ENCODE measurements at regions not wholly inside any gene's neighbourhood (a gene's known extent, or its start where the extent isn't known, plus 50 kb on each side); places are given as distances from the start of the nearest gene placed in this dataset.

GRCh38 chr14:55799508-55800095 is 219.6 kb downstream of the KTN1 start:
- no peak overlapping the region for H4K8ac ChIP-seq (ENCODE audit: low read depth, low read length)
- no peak overlapping the region for H3K14ac ChIP-seq (ENCODE audit: low read length)
- WGBS, 2 donors (ENCODE audit: extremely low coverage in 2 of 2, insufficient read length in 2 of 2, insufficient replicate concordance in 1 of 2) = no CpG with 5 or more reads among the region's 3 CpGs
- H2BK5ac ChIP-seq (ENCODE audit: low read length) = no peak overlapping the region
- no peaks in the 10 kb centered on the region for H3K79me1 ChIP-seq (ENCODE audit: low read depth, low read length)
- no peak for DNase-seq (ENCODE audit: low spot score)
- H3K36me3 ChIP-seq (replicated peaks in 1 of 2; ENCODE audit: control insufficient read depth in 2 of 2, insufficient read depth in 2 of 2, low read length in 2 of 2) = no peaks in the 10 kb centered on the region
- no peak overlapping the region for H2BK12ac ChIP-seq (ENCODE audit: low read length)
- no peak overlapping the region for H3K27ac ChIP-seq (replicated peaks; ENCODE audit: low read length)
- H3K4me1 ChIP-seq (ENCODE audit: control insufficient read depth in 2 of 2, insufficient read depth in 1 of 2, low read depth in 1 of 2, low read length in 2 of 2) = peaks cover 0 to 3% of the 10 kb centered on the region in 2 donors
- no peak overlapping the region for H3K4me2 ChIP-seq (ENCODE audit: insufficient read depth, low read length, poor library complexity, severe bottlenecking)
- no peak overlapping the region for H3K4ac ChIP-seq (ENCODE audit: low read length)
- no peak overlapping the region for H3K4me3 ChIP-seq (ENCODE audit: low read length in 2 of 2)
- no peak overlapping the region for H2BK15ac ChIP-seq (ENCODE audit: low read length)
- H3K18ac ChIP-seq (ENCODE audit: low read length) = no peak overlapping the region
- no peak overlapping the region for H2AFZ ChIP-seq (ENCODE audit: low read length)
- H4K91ac ChIP-seq (ENCODE audit: low read depth, low read length, poor library complexity) = no peak overlapping the region
- H3K9ac ChIP-seq (ENCODE audit: low read depth, low read length, poor library complexity) = no peak overlapping the region
- H3K9me3 ChIP-seq (replicated peaks in 1 of 2; ENCODE audit: control insufficient read depth in 2 of 2, insufficient read depth in 1 of 2, low read depth in 1 of 2, low read length in 2 of 2) = no peaks in the 10 kb centered on the region
- H2BK120ac ChIP-seq (ENCODE audit: low read depth, low read length) = no peak overlapping the region
- no peak overlapping the region for H3K23ac ChIP-seq (ENCODE audit: low read depth, low read length, poor library complexity)
- no peaks in the 10 kb centered on the region for H3K27me3 ChIP-seq (ENCODE audit: control insufficient read depth in 3 of 3, insufficient read depth in 3 of 3, low read depth in 1 of 3, low read length in 3 of 3)
- H2AK5ac ChIP-seq (ENCODE audit: low read depth, low read length) = no peak overlapping the region

DNA sequence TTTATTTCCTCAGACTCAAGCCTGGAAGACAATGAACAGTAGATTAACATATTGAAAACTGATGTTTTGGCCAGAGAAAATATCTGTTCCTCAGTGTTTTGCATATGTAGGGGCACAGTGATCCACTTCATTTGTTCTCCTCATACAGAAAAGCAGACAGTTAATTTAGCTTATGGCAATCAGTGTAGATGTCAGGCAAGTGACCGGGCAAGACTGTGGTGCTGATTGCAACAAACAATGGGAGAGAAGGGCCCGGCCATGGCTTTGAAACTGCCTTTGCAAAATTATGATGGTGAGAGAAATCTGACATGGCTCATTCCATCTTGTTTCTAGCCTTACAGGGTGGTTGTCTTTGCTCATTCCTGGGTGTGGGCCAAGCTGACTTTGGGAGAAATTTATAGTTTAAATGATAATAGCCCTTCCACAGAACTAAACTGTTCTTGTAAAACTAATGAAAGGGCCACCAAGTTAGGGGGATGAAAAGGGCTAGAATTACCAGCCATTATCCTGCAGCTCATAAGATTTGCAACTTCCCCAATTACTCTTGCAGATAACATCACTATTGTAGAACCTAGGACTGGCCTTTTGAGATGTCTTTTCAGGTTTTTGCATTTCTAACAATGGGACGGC is 220.3 kb downstream of the KTN1 start:
- no peak overlapping the region for H3K4ac ChIP-seq (ENCODE audit: low read length)
- H2BK5ac ChIP-seq (ENCODE audit: low read length) = no peak overlapping the region
- peaks cover 0 to 3% of the 10 kb centered on the region in 2 donors for H3K4me1 ChIP-seq (ENCODE audit: control insufficient read depth in 2 of 2, insufficient read depth in 1 of 2, low read depth in 1 of 2, low read length in 2 of 2)
- H3K4me3 ChIP-seq (ENCODE audit: low read length in 2 of 2) = no peak overlapping the region
- no peaks in the 10 kb centered on the region for H3K36me3 ChIP-seq (replicated peaks in 1 of 2; ENCODE audit: control insufficient read depth in 2 of 2, insufficient read depth in 2 of 2, low read length in 2 of 2)
- no peak for DNase-seq (ENCODE audit: low spot score)
- H3K4me2 ChIP-seq (ENCODE audit: insufficient read depth, low read length, poor library complexity, severe bottlenecking) = no peak overlapping the region
- no peaks in the 10 kb centered on the region for H3K27me3 ChIP-seq (ENCODE audit: control insufficient read depth in 3 of 3, insufficient read depth in 3 of 3, low read depth in 1 of 3, low read length in 3 of 3)
- H2BK12ac ChIP-seq (ENCODE audit: low read length) = no peak overlapping the region
- no peak overlapping the region for H3K27ac ChIP-seq (replicated peaks; ENCODE audit: low read length)
- no peak overlapping the region for H2BK120ac ChIP-seq (ENCODE audit: low read depth, low read length)
- no CpG with 5 or more reads among the region's 3 CpGs for WGBS, 2 donors (ENCODE audit: extremely low coverage in 2 of 2, insufficient read length in 2 of 2, insufficient replicate concordance in 1 of 2)
- no peak overlapping the region for H3K18ac ChIP-seq (ENCODE audit: low read length)
- H4K8ac ChIP-seq (ENCODE audit: low read depth, low read length) = no peak overlapping the region
- no peak overlapping the region for H4K91ac ChIP-seq (ENCODE audit: low read depth, low read length, poor library complexity)
- no peak overlapping the region for H2AFZ ChIP-seq (ENCODE audit: low read length)
- no peaks in the 10 kb centered on the region for H3K9me3 ChIP-seq (replicated peaks in 1 of 2; ENCODE audit: control insufficient read depth in 2 of 2, insufficient read depth in 1 of 2, low read depth in 1 of 2, low read length in 2 of 2)
- H3K23ac ChIP-seq (ENCODE audit: low read depth, low read length, poor library complexity) = no peak overlapping the region
- H3K79me1 ChIP-seq (ENCODE audit: low read depth, low read length) = no peaks in the 10 kb centered on the region
- H2AK5ac ChIP-seq (ENCODE audit: low read depth, low read length) = no peak overlapping the region
- no peak overlapping the region for H3K14ac ChIP-seq (ENCODE audit: low read length)
- no peak overlapping the region for H2BK15ac ChIP-seq (ENCODE audit: low read length)
- H3K9ac ChIP-seq (ENCODE audit: low read depth, low read length, poor library complexity) = no peak overlapping the region

DNA sequence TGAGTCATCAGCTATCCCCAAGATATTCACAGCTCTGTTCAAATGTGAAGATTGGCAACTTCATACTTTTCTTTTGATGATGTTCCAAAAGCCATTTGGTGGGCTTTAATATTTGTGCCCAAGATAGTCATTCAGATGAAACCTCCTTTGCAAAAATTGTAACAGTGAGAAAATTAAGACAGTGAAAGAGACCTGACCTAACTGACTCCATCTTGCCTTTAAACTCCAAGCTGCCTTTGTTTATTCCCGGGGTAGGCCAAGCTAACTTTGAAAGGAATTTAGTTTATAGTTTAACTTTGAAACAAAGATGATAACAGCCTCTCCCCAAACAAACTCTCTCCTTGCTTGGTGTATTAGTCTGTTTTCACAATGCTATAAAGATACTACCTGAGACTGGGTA is 221.1 kb downstream of the KTN1 start:
- no peak overlapping the region for H2AK5ac ChIP-seq (ENCODE audit: low read depth, low read length)
- H3K36me3 ChIP-seq (replicated peaks in 1 of 2; ENCODE audit: control insufficient read depth in 2 of 2, insufficient read depth in 2 of 2, low read length in 2 of 2) = no peaks in the 10 kb centered on the region
- no peaks in the 10 kb centered on the region for H3K9me3 ChIP-seq (replicated peaks in 1 of 2; ENCODE audit: control insufficient read depth in 2 of 2, insufficient read depth in 1 of 2, low read depth in 1 of 2, low read length in 2 of 2)
- H4K91ac ChIP-seq (ENCODE audit: low read depth, low read length, poor library complexity) = no peak overlapping the region
- H2BK12ac ChIP-seq (ENCODE audit: low read length) = no peak overlapping the region
- H3K4me1 ChIP-seq (ENCODE audit: control insufficient read depth in 2 of 2, insufficient read depth in 1 of 2, low read depth in 1 of 2, low read length in 2 of 2) = peaks cover 0 to 3% of the 10 kb centered on the region in 2 donors
- no peak overlapping the region for H3K18ac ChIP-seq (ENCODE audit: low read length)
- no peak overlapping the region for H3K14ac ChIP-seq (ENCODE audit: low read length)
- no peak overlapping the region for H2BK15ac ChIP-seq (ENCODE audit: low read length)
- no peak overlapping the region for H3K4me2 ChIP-seq (ENCODE audit: insufficient read depth, low read length, poor library complexity, severe bottlenecking)
- H2BK5ac ChIP-seq (ENCODE audit: low read length) = no peak overlapping the region
- H2AFZ ChIP-seq (ENCODE audit: low read length) = no peak overlapping the region
- no CpG with 5 or more reads among the region's 1 CpG for WGBS, 2 donors (ENCODE audit: extremely low coverage in 2 of 2, insufficient read length in 2 of 2, insufficient replicate concordance in 1 of 2)
- H3K27ac ChIP-seq (replicated peaks; ENCODE audit: low read length) = no peak overlapping the region
- no peak for DNase-seq (ENCODE audit: low spot score)
- H3K4ac ChIP-seq (ENCODE audit: low read length) = no peak overlapping the region
- H3K4me3 ChIP-seq (ENCODE audit: low read length in 2 of 2) = no peak overlapping the region
- no peak overlapping the region for H3K9ac ChIP-seq (ENCODE audit: low read depth, low read length, poor library complexity)
- no peaks in the 10 kb centered on the region for H3K79me1 ChIP-seq (ENCODE audit: low read depth, low read length)
- H3K27me3 ChIP-seq (ENCODE audit: control insufficient read depth in 3 of 3, insufficient read depth in 3 of 3, low read depth in 1 of 3, low read length in 3 of 3) = no peaks in the 10 kb centered on the region
- H2BK120ac ChIP-seq (ENCODE audit: low read depth, low read length) = no peak overlapping the region
- H4K8ac ChIP-seq (ENCODE audit: low read depth, low read length) = no peak overlapping the region
- H3K23ac ChIP-seq (ENCODE audit: low read depth, low read length, poor library complexity) = no peak overlapping the region

DNA sequence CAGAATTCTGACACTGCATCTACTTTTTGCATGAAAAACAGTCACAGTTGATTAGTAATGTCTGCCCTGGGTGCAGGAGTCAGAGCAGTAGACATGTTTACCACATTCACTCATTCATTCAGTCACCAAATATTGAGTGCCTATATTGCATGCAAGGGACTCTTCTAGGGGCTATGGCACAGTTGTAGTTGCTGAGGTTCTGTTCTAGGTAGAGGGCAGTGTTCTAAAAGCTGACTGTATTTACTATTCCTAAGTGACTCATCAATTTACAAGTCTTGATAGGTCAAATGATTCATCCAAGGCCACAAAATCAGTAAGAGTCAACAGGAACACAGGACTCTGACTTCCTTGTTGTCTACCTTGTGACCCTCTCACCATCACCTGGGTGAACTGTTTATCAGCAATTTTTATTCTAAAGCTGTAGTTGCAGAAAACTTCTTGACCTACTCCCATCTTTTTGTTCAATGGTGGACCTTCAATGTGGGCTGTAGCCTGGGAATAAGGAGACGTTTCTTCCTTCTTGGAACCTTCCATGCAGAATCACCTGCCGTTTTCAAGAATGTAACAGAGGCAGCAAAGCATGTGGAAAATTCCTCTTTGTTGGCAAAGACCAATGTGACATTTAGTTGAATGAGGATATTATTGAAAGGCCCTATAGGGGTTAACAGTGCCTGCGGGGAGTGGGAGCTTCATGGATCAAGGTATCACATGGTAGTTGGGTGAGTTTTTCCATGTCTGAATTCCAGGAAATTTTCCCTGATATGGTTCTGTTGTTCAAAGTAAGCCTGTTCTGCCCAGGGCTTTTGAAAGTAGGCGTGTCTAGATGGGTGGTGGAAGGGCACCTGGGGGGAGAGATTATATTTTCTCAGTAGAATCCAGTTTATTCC is 223.2 kb downstream of the KTN1 start:
- Histone ChIP-seq H2AFZ (ENCODE audit: low read length) (no peak overlapping the region), H3K14ac (ENCODE audit: low read length) (no peak overlapping the region)

More for the DNA sequence above, 223.2 kb downstream of the KTN1 start:
- no peak for DNase-seq (ENCODE audit: low spot score)
- no peak overlapping the region for H3K9ac ChIP-seq (ENCODE audit: low read depth, low read length, poor library complexity)
- peaks cover 0 to 3% of the 10 kb centered on the region in 2 donors for H3K4me1 ChIP-seq (ENCODE audit: control insufficient read depth in 2 of 2, insufficient read depth in 1 of 2, low read depth in 1 of 2, low read length in 2 of 2)
- no peak overlapping the region for H2BK15ac ChIP-seq (ENCODE audit: low read length)
- no peaks in the 10 kb centered on the region for H3K9me3 ChIP-seq (replicated peaks in 1 of 2; ENCODE audit: control insufficient read depth in 2 of 2, insufficient read depth in 1 of 2, low read depth in 1 of 2, low read length in 2 of 2)
- no peaks in the 10 kb centered on the region for H3K36me3 ChIP-seq (replicated peaks in 1 of 2; ENCODE audit: control insufficient read depth in 2 of 2, insufficient read depth in 2 of 2, low read length in 2 of 2)
- no peak overlapping the region for H2BK12ac ChIP-seq (ENCODE audit: low read length)
- H2BK120ac ChIP-seq (ENCODE audit: low read depth, low read length) = no peak overlapping the region
- no peak overlapping the region for H4K8ac ChIP-seq (ENCODE audit: low read depth, low read length)
- no peak overlapping the region for H3K4me2 ChIP-seq (ENCODE audit: insufficient read depth, low read length, poor library complexity, severe bottlenecking)
- no peak overlapping the region for H3K27ac ChIP-seq (replicated peaks; ENCODE audit: low read length)
- no peak overlapping the region for H3K18ac ChIP-seq (ENCODE audit: low read length)
- H3K23ac ChIP-seq (ENCODE audit: low read depth, low read length, poor library complexity) = no peak overlapping the region
- H2AK5ac ChIP-seq (ENCODE audit: low read depth, low read length) = no peak overlapping the region
- no peaks in the 10 kb centered on the region for H3K27me3 ChIP-seq (ENCODE audit: control insufficient read depth in 3 of 3, insufficient read depth in 3 of 3, low read depth in 1 of 3, low read length in 3 of 3)
- H2BK5ac ChIP-seq (ENCODE audit: low read length) = no peak overlapping the region
- no peak overlapping the region for H3K4me3 ChIP-seq (ENCODE audit: low read length in 2 of 2)
- no peaks in the 10 kb centered on the region for H3K79me1 ChIP-seq (ENCODE audit: low read depth, low read length)
- no peak overlapping the region for H4K91ac ChIP-seq (ENCODE audit: low read depth, low read length, poor library complexity)
- no peak overlapping the region for H3K4ac ChIP-seq (ENCODE audit: low read length)
- WGBS, 2 donors (ENCODE audit: extremely low coverage in 2 of 2, insufficient read length in 2 of 2, insufficient replicate concordance in 1 of 2) = no CpG with 5 or more reads among the region's 4 CpGs
